ENCODE measurements at regions not wholly inside any gene's neighbourhood (a gene's known extent, or its start where the extent isn't known, plus 50 kb on each side); places are given as distances from the start of the nearest gene placed in this dataset.

- no peak overlapping the region for H3K4me3 Mint-ChIP-seq
Observed at GRCh38 chr6:121688974-121689373, 253.5 kb downstream of the GJA1 start.

GRCh38 chr6:121691126-121691551, 255.7 kb downstream of the GJA1 start:
- Histone ChIP-seq H3K4me2 (no peak overlapping the region), H3K27me3 (no peaks in the 10 kb centered on the region), H3K27ac (no peak overlapping the region), H3K79me2 (ENCODE audit: low read depth) (no peaks in the 10 kb centered on the region), H3K4me3 (no peak overlapping the region), H2AFZ (replicated peaks) (no peak overlapping the region), H3K4me1 (no peaks in the 10 kb centered on the region), H4K20me1 (ENCODE audit: low read depth) (no peaks in the 10 kb centered on the region), H3K36me3 (no peaks in the 10 kb centered on the region), H3F3A (ENCODE audit: low read depth) (no peaks in the 10 kb centered on the region), H3K9me3 (ENCODE audit: low read depth) (no peaks in the 10 kb centered on the region), H3K9ac (no peak overlapping the region)
- no peak for DNase-seq (ENCODE audit: low spot score)
- TF ChIP-seq EZH2 (IDR thresholded peaks at IDR 0.05) = no peak
- TF ChIP-seq CTCF (IDR thresholded peaks at IDR 0.05) = no peak
- no peak for TF ChIP-seq EZH2phosphoT487 (IDR thresholded peaks at IDR 0.05)
- H3K4me3 Mint-ChIP-seq = no peak overlapping the region
- peaks cover 2% of the 10 kb centered on the region for H3K9me3 Mint-ChIP-seq
- no peaks in the 10 kb centered on the region for H3K36me3 Mint-ChIP-seq
- H3K27ac Mint-ChIP-seq = no peak overlapping the region
- peaks cover 18% of the 10 kb centered on the region for H3K4me1 Mint-ChIP-seq
- no peaks in the 10 kb centered on the region for H3K27me3 Mint-ChIP-seq (ENCODE audit: insufficient read depth, low read depth)

More at GRCh38 chr6:121688974-121689373, 253.5 kb downstream of the GJA1 start:
- no peaks in the 10 kb centered on the region for H3K4me1 ChIP-seq
- Mint-ChIP-seq H3K4me1 (peaks cover 9% of the 10 kb centered on the region), H3K36me3 (no peaks in the 10 kb centered on the region), H3K9me3 (peaks cover 5% of the 10 kb centered on the region), H3K27ac (no peak overlapping the region), H3K27me3 (ENCODE audit: insufficient read depth, low read depth) (no peaks in the 10 kb centered on the region)
- H4K20me1 ChIP-seq (ENCODE audit: low read depth) = no peaks in the 10 kb centered on the region
- DNase-seq (ENCODE audit: low spot score) = no peak
- TF ChIP-seq EZH2phosphoT487 (IDR thresholded peaks at IDR 0.05) (no peak), EZH2 (IDR thresholded peaks at IDR 0.05) (no peak), CTCF (IDR thresholded peaks at IDR 0.05) (no peak)
- H3K79me2 ChIP-seq (ENCODE audit: low read depth) = no peaks in the 10 kb centered on the region
- no peaks in the 10 kb centered on the region for H3K9me3 ChIP-seq (ENCODE audit: low read depth)
- H3K27ac ChIP-seq = no peak overlapping the region
- no peak overlapping the region for H3K9ac ChIP-seq
- no peaks in the 10 kb centered on the region for H3K27me3 ChIP-seq
- no peaks in the 10 kb centered on the region for H3K36me3 ChIP-seq
- no peak overlapping the region for H2AFZ ChIP-seq (replicated peaks)
- H3K4me2 ChIP-seq = no peak overlapping the region
- no peaks in the 10 kb centered on the region for H3F3A ChIP-seq (ENCODE audit: low read depth)
- no peak overlapping the region for H3K4me3 ChIP-seq

DNA sequence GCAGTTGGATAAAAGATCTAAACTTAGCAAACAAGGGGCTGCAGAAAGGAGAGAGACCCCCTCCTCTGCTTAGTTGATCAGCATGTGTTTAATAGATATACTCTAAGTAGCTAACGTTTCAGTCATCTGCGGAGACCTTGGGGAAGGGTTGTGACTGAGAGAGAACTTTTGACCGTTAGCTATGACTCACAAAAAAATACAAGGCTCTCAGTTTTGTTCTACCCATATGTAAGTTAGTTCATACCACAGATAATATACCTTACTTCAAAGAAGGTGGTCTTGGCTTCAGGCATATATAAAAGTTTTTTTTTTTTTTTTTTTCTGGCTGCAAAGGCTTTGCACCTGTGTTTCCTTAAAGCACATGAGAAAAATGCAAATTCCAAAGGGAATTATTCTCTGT, 258.9 kb downstream of the GJA1 start:
- Mint-ChIP-seq H3K27ac (no peak overlapping the region), H3K27me3 (ENCODE audit: insufficient read depth, low read depth) (no peaks in the 10 kb centered on the region), H3K36me3 (no peaks in the 10 kb centered on the region), H3K4me1 (peaks cover 13% of the 10 kb centered on the region), H3K4me3 (no peak overlapping the region), H3K9me3 (peaks cover 2% of the 10 kb centered on the region)
- H2AFZ ChIP-seq (replicated peaks) = no peak overlapping the region
- no peak overlapping the region for H3K9ac ChIP-seq
- no peaks in the 10 kb centered on the region for H3K4me1 ChIP-seq
- no peak overlapping the region for H3K27ac ChIP-seq
- no peaks in the 10 kb centered on the region for H3K36me3 ChIP-seq
- no peaks in the 10 kb centered on the region for H4K20me1 ChIP-seq (ENCODE audit: low read depth)
- DNase-seq (ENCODE audit: low spot score) = no peak
- no peaks in the 10 kb centered on the region for H3K9me3 ChIP-seq (ENCODE audit: low read depth)
- no peaks in the 10 kb centered on the region for H3K27me3 ChIP-seq
- TF ChIP-seq EZH2phosphoT487 (IDR thresholded peaks at IDR 0.05) = no peak
- TF ChIP-seq EZH2 (IDR thresholded peaks at IDR 0.05) = no peak
- TF ChIP-seq CTCF (IDR thresholded peaks at IDR 0.05) = no peak
- no peaks in the 10 kb centered on the region for H3F3A ChIP-seq (ENCODE audit: low read depth)
- no peak overlapping the region for H3K4me3 ChIP-seq
- H3K79me2 ChIP-seq (ENCODE audit: low read depth) = no peaks in the 10 kb centered on the region
- H3K4me2 ChIP-seq = no peak overlapping the region

All from neural progenitor cell (in vitro differentiated cells).